Retinal pigment epithelial cell (primary cell): ENCODE measurements at regions not wholly inside any gene's neighbourhood (a gene's known extent, or its start where the extent isn't known, plus 50 kb on each side); places are given as distances from the start of the nearest gene placed in this dataset.

Source experiments
- DNase-seq: peaks from one replicate; pipeline ENCODE4 v3.0.0-alpha.2; 2010; ENCODE audit warnings: low read depth
- H3K4me3 ChIP-seq: 2 replicates; pipeline ENCODE4 v1.5.1; 2011; ENCODE audit warnings: mild to moderate bottlenecking, low read length, control low read depth, moderate library complexity
- TF ChIP-seq, protein P1 (sequence below): conservative IDR thresholded peaks from 2 replicates; pipeline ENCODE4 v1.5.1; 2011; ENCODE audit warnings: low read depth, low read length, control low read depth, inconsistent platforms

DNA sequence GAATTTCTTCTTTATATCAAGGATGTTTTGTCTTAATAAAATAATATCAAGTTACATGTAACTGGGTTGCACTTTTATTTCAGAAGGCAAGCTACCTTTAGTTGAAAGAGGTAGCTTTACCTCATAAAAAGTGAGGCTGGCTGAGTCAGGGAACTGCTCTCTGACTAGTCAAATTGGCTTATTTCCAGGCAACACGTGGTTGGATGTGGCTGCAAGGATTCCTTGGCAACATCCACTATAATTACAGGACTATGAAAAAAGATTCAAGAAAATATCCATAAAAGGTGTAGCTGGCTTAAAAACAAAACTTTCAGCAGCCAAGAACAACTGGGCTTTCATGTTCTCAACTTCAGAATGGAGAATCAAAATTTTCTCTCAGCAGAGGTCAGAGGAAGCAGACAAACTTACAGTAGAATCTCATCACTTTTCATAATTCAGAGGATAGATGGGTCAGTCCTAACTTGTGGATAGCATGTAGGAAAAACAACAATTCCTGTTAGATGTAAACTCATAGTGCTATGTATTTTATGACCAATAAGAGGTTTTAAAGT lies 779.1 kb downstream of the MECOM start:
- TF ChIP-seq, protein P1, sequence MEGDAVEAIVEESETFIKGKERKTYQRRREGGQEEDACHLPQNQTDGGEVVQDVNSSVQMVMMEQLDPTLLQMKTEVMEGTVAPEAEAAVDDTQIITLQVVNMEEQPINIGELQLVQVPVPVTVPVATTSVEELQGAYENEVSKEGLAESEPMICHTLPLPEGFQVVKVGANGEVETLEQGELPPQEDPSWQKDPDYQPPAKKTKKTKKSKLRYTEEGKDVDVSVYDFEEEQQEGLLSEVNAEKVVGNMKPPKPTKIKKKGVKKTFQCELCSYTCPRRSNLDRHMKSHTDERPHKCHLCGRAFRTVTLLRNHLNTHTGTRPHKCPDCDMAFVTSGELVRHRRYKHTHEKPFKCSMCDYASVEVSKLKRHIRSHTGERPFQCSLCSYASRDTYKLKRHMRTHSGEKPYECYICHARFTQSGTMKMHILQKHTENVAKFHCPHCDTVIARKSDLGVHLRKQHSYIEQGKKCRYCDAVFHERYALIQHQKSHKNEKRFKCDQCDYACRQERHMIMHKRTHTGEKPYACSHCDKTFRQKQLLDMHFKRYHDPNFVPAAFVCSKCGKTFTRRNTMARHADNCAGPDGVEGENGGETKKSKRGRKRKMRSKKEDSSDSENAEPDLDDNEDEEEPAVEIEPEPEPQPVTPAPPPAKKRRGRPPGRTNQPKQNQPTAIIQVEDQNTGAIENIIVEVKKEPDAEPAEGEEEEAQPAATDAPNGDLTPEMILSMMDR: no peak
- no peak overlapping the region for H3K4me3 ChIP-seq
- DNase-seq: peak; percentile 92

DNA sequence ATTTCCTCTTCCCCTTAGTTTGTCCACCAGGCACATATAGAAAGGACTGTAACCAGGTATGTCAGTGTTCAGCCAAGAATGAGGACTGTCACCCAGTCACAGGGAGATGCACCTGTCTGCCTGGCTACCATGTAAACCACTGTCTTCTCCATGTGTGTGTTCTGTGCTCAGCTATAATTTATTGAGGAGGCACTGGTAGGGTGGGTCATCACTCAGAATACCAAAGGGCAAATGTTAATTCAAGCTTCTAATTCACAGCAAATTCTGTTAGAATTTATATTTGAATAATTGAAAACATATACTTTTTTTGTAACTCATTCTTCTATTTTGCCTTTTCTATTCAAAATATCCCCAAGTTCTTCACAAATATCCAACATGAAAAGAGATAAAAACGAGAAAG lies 780.4 kb downstream of the MECOM start:
- DNase-seq: no peak
- H3K4me3 ChIP-seq: no peak overlapping the region
- TF ChIP-seq, protein P1: no peak

DNA sequence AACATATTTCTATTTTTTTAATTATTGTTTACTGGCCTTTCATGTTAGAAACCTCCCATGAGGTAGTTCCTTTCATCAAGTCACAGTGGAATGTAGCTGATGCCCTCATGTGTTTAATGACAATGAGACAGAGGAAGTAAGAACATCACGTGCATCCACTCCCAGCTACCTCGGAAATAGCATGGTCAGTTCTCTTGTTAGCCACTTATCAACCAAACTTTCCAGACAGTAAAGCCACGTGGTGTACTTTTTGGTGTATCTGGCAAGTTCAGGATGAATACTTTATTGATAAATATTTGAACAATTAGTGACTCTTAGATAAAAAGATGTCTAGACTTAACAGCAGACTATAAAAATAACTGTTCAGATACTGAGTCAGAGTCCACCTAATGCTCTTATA lies 781.7 kb downstream of the MECOM start:
- no peak overlapping the region for H3K4me3 ChIP-seq
- TF ChIP-seq, protein P1: no peak
- no peak for DNase-seq

DNA sequence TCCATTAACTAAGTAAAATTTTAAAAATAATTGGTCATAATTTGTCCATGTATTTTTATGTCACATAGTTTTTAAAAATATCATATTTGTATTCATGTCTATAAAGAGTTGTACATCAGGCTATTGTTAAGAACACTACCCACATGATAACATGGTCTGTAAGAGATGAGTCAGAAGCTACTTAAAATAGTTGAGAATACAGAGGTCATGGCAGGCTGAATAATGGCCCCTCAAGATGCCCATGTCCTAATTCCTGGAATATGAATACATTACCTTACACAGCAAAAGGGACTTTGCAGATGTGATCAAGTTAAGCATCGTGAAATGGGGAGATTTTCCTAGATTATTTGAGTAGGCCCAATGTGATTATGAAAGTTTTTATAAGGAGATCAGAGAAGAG lies 782.9 kb upstream of the GOLIM4 start:
- no peak overlapping the region for H3K4me3 ChIP-seq
- no peak for DNase-seq
- TF ChIP-seq, protein P1: no peak

DNA sequence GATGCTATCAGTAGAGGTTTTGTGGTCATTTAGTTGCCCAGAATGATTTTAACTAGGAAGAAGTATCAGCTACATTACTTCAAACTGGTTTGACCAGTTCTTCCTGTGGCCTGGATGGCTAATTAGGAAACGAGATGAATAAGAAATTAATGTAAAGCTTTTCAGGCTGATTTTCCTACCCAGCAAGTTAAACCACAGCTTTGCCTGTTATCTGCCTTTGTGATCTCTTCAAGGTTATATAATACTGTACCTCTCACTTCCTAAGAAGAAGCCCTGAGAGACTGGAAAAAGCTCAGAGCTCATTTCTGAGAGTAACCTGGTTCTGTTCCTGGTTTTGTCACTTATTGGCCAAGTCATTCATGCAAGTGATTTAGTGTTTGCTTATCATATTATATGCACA lies 782.2 kb upstream of the GOLIM4 start:
- TF ChIP-seq, protein P1: no peak
- no peak overlapping the region for H3K4me3 ChIP-seq
- no peak for DNase-seq

DNA sequence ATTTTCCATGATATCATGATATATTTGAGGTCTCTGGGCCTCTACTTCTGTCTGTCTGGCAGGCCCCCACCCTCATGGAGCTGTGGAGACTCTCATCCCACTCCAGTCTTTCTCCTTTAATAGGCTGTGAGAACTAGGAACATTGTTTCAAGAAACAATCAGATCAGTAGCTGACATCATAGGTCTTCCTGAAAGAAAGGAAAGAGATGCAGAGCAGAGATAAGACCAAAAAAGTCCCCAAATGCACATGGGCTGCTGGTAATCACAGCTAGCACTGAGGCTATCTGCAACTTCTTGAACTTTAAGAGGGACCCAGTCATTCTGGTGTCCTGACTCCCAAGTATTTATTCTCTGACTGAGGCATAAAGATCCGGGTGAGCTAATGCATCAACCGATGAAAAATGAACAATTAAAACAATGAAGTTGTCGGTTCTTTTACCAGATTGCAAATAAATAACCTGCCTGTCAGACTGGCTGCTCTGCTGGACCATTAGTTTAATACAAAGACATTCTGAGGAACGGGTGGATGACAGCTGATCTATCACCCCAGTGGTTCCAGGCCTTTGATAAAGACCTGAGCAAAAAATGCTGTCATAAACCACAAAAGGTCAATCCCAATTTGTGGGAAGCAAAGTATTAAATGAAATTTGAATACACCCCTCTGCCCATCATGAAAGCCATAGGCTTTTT lies 780.8 kb upstream of the GOLIM4 start:
- TF ChIP-seq, protein P1: no peak
- no peak overlapping the region for H3K4me3 ChIP-seq
- no peak for DNase-seq

DNA sequence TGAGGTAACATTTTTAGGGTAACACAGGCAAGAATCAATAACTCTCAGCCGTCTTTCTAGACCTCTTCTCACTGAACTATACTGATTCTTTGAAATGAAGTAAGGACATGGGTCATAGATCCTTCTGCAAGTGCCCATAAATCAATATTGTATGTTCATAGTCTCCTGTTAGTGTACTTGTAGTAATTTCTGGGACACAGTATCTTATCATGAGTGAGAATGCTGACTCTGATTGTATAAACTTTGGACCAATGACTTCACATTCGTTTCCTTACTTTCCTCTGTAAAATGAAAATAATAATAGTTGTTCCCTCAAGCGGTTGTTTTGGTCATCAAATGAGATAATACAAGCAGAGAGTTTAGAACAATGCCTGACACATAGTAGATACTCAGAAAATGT lies 777.1 kb upstream of the GOLIM4 start:
- no peak for DNase-seq
- no peak overlapping the region for H3K4me3 ChIP-seq
- TF ChIP-seq, protein P1: no peak
